Transverse colon (tissue), 4 donors: ENCODE measurements at regions not wholly inside any gene's neighbourhood (a gene's known extent, or its start where the extent isn't known, plus 50 kb on each side); places are given as distances from the start of the nearest gene placed in this dataset.

Experiments
- DNase-seq: peaks from one replicate; pipeline ENCODE4 v3.0.0-alpha.2; 2019
- H3K27ac ChIP-seq, 4 donors: fragments of 200-600 bp; sonication (generic); 2 replicates each; pipeline ENCODE4 v1.5.1; 2016 to 2018; ENCODE audit warnings: inconsistent platforms in 4 of 4
- H3K27me3 ChIP-seq: fragments of 200-600 bp; sonication (generic); 2 replicates; pipeline ENCODE4 v1.5.1; 2017; ENCODE audit warnings: inconsistent platforms
- H3K36me3 ChIP-seq, 4 donors: fragments of 200-600 bp; sonication (generic); 2 replicates each; pipeline ENCODE4 v1.5.1; 2017 to 2019; ENCODE audit warnings: inconsistent platforms in 4 of 4
- H3K4me1 ChIP-seq, 4 donors: fragments of 200-600 bp; sonication (generic); 2 replicates each; pipeline ENCODE4 v1.5.1; 2017 to 2020; ENCODE audit warnings: inconsistent platforms in 4 of 4
- H3K4me3 ChIP-seq, 4 donors: fragments of 200-600 bp; sonication (generic); 1 replicate in 1 of 4; 2 replicates in 3 of 4; pipeline versions ENCODE4 v1.5.1 to v1.6.1; 2017 to 2019; ENCODE audit warnings: inconsistent platforms in 4 of 4
- H3K9me3 ChIP-seq, 2 donors: fragments of 200-600 bp; sonication (generic); 2 replicates each; pipeline ENCODE4 v1.5.1; 2017 to 2019; ENCODE audit warnings: inconsistent platforms in 2 of 2
- CTCF ChIP-seq, 5 experiments: fragments of 200-600 bp in 3 of 5; fragments of 450-650 bp in 2 of 5; sonication (generic) in 3 of 5; IDR thresholded peaks; 1 replicate in 2 of 5; 2 replicates in 3 of 5; pipeline ENCODE4 v1.5.1; 2016 to 2017; ENCODE audit warnings: antibody characterized with exemption in 5 of 5, inconsistent platforms in 3 of 5, mild to moderate bottlenecking in 2 of 5, moderate library complexity in 1 of 5
- EP300 ChIP-seq: sonication (generic); formaldehyde crosslinking; IDR thresholded peaks from one replicate; pipeline ENCODE4 v1.6.1; 2017; ENCODE audit warnings: antibody characterized with exemption, low read depth
- POLR2A ChIP-seq: fragments of 450-650 bp; IDR thresholded peaks from one replicate; pipeline ENCODE4 v1.6.1; 2016; ENCODE audit warnings: antibody characterized with exemption, mild to moderate bottlenecking, moderate library complexity
- POLR2AphosphoS5 ChIP-seq, 3 donors: sonication (generic); formaldehyde crosslinking; IDR thresholded peaks; one replicate each; pipeline ENCODE4 v1.6.1; 2016; ENCODE audit warnings: antibody characterized with exemption in 3 of 3
- WGBS, 2 donors: methylation state at CpG; one replicate each; pipeline ENCODE4 v1.1.5; 2018; ENCODE audit warnings: low coverage in 1 of 2; 5-methylcytosine and 5-hydroxymethylcytosine counted together
- in situ Hi-C, 4 donors: fragments of 200-750 bp; cut with MboI; loops; one replicate each; pipeline versions ENCODE4 v1.15.0 to v1.15.1; 2017; ENCODE audit warnings: low sequenced_read_pairs in 3 of 4, low pct_ligation_motif_present in 1 of 4, low pct_unique_long_range_greater_than_20kb in 1 of 4
- intact Hi-C: fragments of 100-400 bp; cut with DNase I; formaldehyde crosslinking; loops from one replicate; pipeline ENCODE4 v1.15.1; 2023; ENCODE audit warnings: low total_unique reads

GRCh38 chr1:29700491-29700890 is 464.2 kb downstream of the PTPRU start:
- WGBS, 2 donors = 32% methylated on average over 1 of the region's 1 CpG; no CpG with 5 or more reads in 1 of the 2 donors
- in situ Hi-C loops = no loop called here
- H3K4me1 ChIP-seq = no peaks in the 10 kb centered on the region

GRCh38 chr1:29698626-29699025 is 462.3 kb downstream of the PTPRU start:
- Histone ChIP-seq H3K9me3 (no peaks in the 10 kb centered on the region), H3K4me3 (no peak overlapping the region), H3K36me3 (no peaks in the 10 kb centered on the region), H3K4me1 (no peaks in the 10 kb centered on the region), H3K27ac (no peak overlapping the region), H3K27me3 (no peaks in the 10 kb centered on the region)
- no peak for TF ChIP-seq POLR2A
- no peak for TF ChIP-seq CTCF (IDR thresholded peaks at IDR 0.05)
- intact Hi-C loops (no loop called here), in situ Hi-C loops (no loop called here)
- DNase-seq = no peak
- WGBS, 2 donors = 95% methylated on average over 8 of the region's 12 CpGs; no CpG with 5 or more reads in 1 of the 2 donors

More at GRCh38 chr1:29700491-29700890, 464.2 kb downstream of the PTPRU start:
- intact Hi-C loops = loop anchor here (10.0 kb wide), 1 partner anchor 1846 kb away; no protein-coding TSS in a partner anchor
- H3K9me3 ChIP-seq = no peaks in the 10 kb centered on the region
- peaks cover 7% of the 10 kb centered on the region for H3K27me3 ChIP-seq
- no peak overlapping the region for H3K27ac ChIP-seq
- no peaks in the 10 kb centered on the region for H3K36me3 ChIP-seq
- H3K4me3 ChIP-seq = no peak overlapping the region
- no peak for DNase-seq
- no peak for TF ChIP-seq POLR2AphosphoS5 (IDR thresholded peaks at IDR 0.05)
- TF ChIP-seq POLR2A = no peak
- TF ChIP-seq CTCF (IDR thresholded peaks at IDR 0.05) = no peak
- TF ChIP-seq EP300 = no peak

- DNase-seq = no peak
- WGBS, 2 donors = 42% methylated on average over 7 of the region's 7 CpGs; no CpG with 5 or more reads in 1 of the 2 donors
- Histone ChIP-seq H3K9me3 (no peaks in the 10 kb centered on the region), H3K4me3 (no peak overlapping the region), H3K27me3 (no peaks in the 10 kb centered on the region), H3K36me3 (no peaks in the 10 kb centered on the region), H3K27ac (no peak overlapping the region), H3K4me1 (no peaks in the 10 kb centered on the region)
- intact Hi-C loops (no loop called here), in situ Hi-C loops (no loop called here)
- TF ChIP-seq CTCF (IDR thresholded peaks at IDR 0.05) (peak in 1 of 5 experiments; percentile 7), POLR2AphosphoS5 (IDR thresholded peaks at IDR 0.05) (no peak)
Measured at GRCh38 chr1:29698033-29698432, 461.7 kb downstream of the PTPRU start.

- 57 to 83% methylated on average over 1 to 10 of the region's 10 CpGs for WGBS, 2 donors
- TF ChIP-seq POLR2AphosphoS5 (IDR thresholded peaks at IDR 0.05) (no peak), EP300 (no peak), CTCF (IDR thresholded peaks at IDR 0.05) (no peak), POLR2A (no peak)
- no peak overlapping the region for H3K4me3 ChIP-seq
- H3K4me1 ChIP-seq = no peaks in the 10 kb centered on the region
- no peak for DNase-seq
- no peaks in the 10 kb centered on the region for H3K36me3 ChIP-seq
- in situ Hi-C loops (no loop called here), intact Hi-C loops (no loop called here)
- H3K9me3 ChIP-seq = no peaks in the 10 kb centered on the region
- H3K27ac ChIP-seq = no peak overlapping the region
- H3K27me3 ChIP-seq = no peaks in the 10 kb centered on the region
Measured at GRCh38 chr1:29697391-29697780, 461.1 kb downstream of the PTPRU start.
